CD4-positive, alpha-beta T cell treated with Interleukin-21 for 1 hour (primary cell): ENCODE measurements at regions not wholly inside any gene's neighbourhood (a gene's known extent, or its start where the extent isn't known, plus 50 kb on each side); places are given as distances from the start of the nearest gene placed in this dataset.
A peak's percentile ranks its signal among the peaks of the same experiment; 100 is the strongest.

Source experiments
- DNase-seq: peaks from one replicate; pipeline ENCODE4 v3.0.0-alpha.2; 2020

DNA sequence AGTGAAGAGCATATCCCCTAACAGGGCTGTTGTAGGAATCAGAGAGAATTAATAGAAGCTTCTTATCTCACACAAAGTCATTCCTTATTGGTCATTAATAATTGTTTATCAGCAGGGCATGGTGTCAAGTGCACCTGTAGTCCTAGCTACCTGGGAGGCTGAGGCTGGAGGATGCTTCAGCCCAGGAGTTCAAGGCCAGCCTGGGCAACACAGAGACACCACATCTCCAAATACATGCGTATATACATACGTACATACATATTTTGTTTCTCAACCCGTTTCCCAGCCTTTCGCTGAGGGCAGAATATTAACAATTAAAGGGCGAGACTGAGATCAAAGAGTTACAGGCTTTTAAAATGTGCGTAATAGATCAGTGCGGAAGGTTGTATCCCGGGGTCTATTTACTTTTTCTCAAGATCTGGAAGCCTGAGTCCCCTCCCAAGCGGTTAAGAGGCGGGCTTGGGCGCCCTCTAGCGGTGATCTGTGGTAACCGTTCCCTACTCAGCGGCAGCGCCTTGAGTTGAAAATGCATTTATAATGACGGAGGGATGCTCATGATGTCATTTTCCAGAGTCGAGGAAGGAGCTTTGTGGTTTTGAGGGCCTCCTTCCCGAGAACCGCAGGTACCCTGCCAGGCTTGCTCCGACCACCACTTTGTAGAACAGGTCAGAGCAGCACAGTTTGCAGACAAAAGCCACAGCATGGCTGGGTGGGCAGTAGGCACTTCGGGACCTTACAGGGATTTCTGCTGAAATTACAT lies 169.6 kb upstream of the GPR12 start:
- peak; percentile 56 for DNase-seq

DNA sequence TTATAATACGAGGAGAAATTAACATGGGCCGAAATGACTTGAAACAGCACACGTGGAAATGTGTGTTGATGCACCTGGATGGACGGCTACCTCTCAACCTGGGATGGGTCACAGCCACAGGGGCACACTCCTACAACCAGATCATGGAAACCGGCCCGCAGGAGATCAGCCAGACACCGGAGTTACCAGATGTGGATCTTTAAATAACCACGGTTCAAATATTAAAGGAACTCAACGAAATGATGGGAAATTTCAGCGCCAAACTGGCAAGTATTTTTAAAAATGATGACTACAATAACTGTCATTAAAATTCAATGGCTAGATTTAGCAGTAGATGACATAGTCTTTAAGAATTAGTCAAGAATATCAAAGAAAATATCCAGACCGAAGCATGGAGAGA lies 166.9 kb upstream of the GPR12 start:
- DNase-seq: no peak

DNA sequence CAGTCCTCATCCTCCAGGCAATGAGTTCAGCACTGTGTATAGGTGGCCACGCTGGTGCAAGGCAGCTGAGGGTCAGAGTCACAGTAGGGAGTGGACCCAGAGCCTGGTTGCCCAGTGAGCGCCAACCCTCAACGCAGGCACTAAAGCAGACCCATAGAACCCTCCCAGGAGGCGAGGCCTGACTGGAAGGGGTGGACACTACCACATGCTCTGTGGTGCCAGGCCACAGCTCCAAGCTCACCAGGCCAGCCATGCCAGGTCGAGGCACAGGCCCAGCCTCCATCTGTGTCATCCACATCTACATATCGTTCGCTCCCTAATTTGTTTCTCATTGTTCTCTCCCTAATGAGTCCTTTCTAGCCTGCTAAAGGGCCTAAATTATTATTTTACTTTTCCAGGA lies 165.8 kb upstream of the GPR12 start:
- no peak for DNase-seq

DNA sequence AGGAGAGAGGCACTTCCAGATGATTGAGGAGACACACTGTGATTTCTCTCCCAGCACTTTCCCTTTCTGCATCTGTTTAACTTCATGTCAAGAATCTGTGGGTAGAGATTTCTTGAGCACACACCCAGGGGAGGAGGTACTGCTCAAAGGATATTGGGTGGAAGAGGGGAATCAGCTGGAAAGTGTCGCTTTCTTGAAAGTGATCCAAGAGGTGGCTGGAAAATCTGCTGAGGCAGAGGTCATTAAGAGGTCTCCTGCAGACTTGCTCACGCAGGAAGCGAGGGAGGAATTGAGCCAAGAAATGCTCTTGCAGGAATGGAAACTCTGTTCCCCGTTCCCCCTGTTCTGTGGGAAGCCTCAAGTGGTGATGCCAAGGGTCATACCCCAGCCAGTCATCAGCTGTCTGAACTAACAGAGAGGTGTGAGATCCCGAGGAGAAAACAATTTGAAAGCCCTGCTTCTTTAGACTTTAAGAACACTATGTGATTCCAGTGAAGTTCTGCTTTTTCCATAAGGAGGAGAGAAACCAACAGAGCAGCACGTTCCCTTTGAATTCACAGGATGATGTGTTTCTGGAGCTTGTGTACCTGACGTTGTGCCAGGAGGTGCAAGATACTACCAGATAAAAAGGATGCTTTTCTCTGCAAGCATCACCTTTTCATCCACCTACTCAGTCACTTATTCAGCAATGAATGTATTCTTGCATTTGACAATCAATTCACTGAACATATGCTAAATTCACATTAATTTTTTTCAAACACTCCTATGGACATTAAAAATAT lies 163.4 kb upstream of the GPR12 start:
- DNase-seq: no peak

DNA sequence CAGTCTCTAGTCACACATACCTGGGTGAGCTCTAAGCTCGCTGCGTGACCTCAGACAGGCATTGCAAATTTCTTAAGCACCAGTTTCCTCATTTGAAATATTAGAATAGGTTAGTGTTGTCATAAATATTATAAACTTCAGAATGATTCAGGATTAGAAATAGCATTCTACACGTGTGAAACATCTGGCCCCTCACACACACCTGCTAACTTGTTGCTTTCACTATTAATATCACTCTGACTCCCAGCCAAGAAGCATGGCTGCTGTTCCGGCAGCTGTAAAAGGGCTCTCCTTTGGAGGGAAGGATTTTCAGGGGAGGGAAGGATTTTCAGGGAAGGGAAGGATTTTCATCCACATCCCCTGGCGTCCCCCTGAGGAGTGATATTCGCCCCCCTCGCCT lies 161.3 kb upstream of the GPR12 start:
- DNase-seq: no peak

DNA sequence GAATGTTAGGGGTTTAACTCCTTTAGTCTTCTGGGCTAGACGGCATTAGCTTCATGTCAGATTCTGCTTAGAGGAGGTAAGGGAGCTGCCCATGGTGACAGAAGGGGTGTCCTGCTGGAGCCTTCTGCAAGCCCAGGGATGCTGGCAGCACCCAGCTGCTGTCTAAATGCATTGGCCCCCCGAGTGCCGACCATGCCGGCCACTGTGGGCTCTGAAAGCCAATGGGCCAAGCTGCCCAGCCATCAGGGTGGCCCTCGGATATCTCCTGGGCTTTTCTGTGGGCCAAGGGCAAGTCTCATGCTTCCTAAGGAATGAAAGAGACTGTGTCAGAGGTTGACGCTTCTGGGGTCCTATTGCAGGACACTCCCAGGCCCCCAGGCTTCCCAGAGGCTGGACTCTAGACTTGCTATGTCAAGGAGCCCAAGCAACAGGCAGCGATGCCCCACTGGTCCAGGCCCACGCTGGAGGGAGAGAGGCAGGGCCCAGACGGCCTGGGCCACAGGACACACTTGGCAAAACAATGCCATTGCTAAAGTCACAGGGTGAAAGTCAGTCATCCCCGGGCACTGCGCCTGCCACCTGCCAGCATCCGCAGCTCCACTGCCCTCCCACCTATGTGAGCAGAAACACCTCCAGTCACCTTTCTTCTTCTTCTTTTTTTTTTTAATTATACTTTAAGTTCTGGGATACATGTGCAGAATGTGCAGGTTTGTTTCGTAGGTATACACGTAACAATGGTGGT lies 160.2 kb upstream of the GPR12 start:
- no peak for DNase-seq

DNA sequence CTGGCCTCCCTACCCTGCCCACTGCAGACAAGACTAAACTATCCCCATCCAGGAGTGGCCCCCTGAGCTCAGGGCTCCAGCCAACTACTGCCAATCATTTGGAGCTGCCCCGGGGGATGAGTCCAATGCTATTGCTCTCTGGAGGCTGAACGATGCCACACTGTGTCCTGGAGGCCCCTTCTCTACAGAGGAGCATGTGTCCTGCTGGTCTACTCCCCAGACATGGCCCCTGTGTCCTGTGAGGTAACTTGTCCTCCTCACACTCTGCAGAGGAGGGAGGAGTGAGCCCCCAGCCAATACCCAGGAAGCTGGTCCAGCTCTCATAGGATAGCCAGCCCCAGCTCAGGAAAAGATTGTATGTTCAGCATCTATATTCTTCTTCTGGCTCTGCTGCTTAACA lies 159.1 kb upstream of the GPR12 start:
- no peak for DNase-seq

DNA sequence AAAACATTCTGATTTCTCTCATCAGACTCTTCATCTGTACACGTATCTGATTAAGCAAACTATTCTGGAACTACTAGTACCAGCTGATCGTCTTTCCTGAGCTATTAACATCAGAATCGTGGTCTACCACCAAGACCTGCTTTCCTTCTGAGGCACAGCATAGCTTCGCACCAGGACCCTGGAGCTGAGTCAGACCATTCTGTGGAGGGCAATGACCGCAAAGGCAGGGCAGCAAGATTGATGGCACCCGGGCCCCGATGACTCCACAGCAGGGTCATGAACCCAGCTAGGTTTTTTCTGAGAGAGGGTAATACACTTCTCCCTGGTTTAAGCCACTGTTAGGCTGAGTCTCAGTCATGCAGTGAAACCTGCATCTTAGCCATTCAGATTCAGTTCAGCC lies 158.7 kb upstream of the GPR12 start:
- DNase-seq: no peak

DNA sequence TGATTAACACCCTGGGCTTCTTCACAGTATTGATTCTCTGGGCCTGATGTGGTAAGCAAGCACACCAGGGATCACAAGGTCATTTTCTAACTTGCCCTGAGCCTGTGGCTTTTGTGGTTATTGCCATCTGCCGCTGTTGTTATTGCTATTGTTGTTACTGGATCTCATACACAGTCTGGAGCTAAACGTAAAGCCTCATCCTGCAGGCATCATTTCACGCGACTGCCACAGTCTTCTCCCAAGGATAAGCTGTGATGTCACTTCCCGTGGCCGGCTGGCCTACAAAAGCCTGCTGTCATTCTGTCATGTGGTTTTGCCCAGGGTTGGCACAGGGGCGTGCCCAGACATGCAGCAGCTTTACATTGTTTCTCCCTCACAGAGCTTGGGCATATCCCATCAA lies 154.0 kb upstream of the GPR12 start:
- DNase-seq: peak; percentile 1

DNA sequence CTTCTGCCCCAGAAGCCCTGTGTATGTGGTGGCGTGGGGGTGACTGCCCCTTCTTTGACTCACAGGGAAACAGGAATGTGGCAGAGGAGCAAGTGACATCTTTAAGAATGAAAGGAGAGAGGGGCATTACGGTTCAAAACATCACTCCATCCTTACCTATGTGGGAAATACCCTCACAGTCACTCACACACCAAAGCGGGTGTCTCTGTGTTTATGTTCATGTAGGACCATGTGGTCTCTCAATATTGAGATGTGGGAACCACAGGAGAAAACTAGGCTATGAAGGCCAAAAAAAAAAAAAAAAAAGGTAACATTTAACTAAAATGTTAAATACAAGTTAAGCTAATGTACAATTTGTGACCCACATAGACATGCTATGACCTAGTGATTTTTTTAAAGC lies 153.6 kb upstream of the GPR12 start:
- DNase-seq: no peak

DNA sequence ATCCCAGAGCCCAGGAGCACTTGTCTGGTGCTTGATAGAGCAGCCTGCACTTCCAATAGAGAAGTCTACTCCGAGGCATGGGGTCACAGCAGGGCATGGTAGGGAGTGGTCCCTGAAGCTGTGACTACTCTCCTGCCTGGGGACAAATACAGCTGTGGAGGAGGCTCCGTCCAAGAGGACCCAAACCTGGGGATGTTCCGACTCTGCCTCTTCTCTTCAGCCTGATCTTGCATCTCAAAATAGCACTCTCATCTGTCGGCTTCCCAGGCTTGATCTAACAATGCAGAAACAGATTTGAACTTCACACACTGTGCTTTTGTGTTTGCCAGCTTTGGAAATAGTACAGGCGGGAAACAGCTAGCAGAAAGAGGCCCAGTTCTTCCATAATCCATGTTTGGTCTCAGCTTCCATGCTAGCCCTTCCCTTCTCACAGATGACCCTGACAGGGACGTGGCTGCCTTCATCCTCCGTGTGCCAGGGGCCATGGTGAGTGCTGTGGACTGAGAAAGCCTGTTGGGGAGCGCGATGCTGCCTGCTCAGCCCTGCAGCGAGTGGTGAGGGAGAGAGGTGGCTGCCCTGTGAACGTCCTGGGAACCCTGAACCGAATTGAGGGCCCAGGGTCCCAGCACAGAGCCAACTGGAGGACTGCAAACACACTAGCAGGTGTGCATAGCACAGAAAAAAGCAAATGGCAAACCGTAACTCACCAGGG lies 150.3 kb upstream of the GPR12 start:
- DNase-seq: no peak

DNA sequence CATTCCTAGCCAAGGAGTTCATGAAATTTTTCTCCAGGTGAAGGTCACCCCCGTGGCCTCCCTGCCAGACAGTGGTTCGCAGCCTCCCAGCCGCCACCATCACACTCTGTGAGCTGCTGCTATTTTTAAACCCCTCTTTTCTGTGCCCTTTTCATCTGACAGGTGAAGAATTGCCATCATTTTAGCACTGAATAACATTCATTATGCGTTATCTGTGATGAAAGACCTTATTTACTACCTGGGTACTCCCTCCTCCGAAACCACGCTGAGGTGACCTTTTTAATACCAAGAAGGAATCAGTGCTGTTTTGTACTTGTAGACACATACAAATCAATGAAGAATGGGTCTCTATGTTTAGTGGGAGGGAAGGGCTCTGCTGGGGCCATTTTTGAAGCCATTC lies 148.9 kb upstream of the GPR12 start:
- no peak for DNase-seq

DNA sequence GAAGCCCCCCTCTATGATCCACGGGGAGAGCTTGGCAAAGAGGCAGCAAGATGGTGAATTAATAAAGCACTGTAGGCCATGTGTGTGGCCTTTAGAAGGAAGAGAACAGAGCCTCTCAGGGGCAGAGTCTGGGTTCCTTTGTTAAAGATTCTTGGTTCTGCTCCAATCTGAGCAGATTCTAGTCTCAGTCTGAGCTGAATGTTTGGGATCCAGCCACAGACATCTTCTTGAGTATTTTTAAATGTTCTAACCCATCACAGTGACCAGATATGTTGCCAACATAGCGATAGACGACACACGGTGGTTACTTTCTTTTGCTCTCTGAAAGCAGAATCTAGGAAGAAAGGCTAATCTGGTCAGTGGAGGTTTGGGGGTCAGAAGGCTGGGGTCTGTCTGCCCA lies 147.5 kb upstream of the GPR12 start:
- DNase-seq: no peak

DNA sequence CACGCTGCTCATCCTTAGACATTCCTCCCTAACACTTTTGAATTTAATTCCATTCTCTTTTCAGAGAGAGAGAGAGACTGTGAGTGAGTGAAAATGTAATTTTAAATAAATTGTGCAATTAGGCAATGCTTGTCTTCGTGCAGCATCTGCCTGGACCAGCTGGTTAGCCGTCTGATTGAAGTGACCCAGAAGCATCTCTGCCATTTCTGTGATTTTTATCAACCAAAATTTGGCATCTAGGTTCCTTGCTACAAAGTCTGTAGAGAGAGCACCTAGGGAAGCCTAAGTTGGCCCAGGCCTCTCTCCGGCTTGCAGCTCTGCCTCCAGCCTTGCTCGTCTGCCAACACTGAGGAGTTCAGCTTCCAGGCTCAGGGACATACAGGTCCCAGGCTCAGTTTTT lies 138.6 kb upstream of the GPR12 start:
- DNase-seq: no peak

DNA sequence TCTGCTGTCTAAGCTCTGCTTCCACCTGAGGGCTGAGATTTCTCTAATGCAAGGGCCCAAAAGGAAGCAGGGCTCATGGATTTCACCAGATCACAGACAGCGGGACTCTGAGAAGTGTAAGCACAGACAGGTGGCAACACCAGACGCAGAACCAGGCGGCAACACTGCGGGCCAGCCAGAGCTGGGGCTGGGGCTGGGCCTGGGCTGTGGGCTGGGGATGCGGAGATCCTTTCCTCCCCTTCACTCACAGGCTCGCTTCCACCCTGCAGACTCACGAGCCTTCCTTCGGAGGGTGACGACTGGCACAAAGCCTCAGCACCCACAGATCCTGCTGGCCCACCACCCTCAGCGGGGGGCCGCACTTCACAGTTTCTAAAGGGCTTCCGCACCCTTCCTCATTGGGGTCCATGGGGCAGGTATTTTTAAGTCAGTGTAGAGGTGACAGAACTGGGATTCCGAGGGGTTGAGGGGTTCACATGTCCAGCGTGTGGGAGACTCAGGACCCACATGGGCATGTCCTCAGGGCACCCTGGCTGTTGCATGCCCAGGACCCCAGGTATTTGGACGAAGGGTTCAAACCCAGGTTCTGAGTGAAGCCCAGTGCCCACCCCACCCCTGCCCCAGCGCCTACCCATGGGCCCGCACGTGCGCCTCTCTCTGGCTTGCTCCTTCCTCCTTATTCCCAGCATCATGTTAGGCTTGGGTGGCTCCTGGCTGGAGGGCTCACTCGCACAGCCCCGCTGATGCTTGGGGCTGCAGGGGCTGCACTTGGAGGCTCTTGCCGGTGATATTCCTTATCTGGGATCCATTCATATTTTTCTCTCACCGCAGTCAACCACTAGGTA lies 137.3 kb upstream of the GPR12 start:
- no peak for DNase-seq

DNA sequence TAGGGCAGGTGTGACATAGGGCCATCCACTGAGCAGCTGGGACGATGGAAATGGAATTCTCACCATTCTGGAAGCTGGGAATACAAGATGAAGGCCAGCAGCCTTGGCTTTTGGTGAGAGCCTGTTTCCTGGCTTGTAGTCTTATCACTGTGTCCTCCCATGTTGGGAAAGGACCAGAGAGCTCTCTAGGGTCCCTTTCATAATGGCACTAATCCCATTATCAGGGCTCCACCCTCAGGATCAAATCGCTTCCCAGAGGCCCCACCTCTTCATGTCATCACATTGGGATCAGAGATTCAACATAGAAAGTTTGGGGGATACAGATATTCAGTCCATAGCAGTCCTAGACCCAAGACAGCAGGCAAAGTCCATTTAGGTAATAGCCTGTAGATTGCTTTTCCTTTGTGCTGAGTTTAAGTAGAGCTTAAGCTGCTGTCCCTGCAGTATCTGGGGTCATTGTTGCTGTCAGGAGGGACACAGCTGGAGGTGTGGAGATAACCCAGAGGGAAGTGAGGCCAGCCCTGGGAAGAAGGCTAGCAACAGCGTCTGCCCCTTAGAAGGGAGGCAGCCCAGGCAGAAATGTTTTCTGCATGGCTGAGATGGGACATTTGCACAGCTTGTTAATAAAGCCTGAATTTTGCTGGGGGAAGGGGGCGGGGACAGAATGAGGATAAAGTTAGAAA lies 136.5 kb upstream of the GPR12 start:
- no peak for DNase-seq

DNA sequence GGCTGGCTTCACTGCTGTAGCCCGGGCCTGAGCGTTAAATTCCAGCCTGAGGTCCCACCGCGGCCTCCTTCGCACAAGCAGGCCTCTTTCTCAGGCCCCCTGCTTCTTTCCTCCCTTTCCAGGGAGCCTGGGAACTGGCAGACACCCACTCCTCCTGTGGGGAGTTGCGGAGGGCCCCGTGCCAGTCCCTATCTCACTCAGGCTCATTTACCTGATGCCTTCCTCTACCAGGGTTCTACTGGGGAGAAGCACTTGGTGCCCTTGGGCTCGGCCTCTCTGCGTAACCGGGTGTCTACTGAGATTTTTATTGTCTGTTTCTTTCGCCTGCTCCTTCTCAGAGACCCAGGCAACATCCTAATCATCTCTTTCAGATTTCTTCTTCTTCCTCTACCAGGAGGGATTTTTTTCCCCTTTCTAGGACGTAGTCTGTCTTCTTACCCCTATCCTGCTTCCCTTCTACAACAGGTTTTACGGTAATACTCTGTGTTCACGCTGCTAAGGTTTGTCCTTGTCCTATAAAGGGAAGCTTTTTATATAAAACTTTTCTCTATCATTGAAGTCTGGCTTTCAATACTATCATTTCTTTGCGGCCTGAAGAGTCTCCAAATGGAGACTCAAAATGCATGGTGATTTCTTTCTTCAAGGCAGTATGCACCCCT lies 135.4 kb upstream of the GPR12 start:
- no peak for DNase-seq

DNA sequence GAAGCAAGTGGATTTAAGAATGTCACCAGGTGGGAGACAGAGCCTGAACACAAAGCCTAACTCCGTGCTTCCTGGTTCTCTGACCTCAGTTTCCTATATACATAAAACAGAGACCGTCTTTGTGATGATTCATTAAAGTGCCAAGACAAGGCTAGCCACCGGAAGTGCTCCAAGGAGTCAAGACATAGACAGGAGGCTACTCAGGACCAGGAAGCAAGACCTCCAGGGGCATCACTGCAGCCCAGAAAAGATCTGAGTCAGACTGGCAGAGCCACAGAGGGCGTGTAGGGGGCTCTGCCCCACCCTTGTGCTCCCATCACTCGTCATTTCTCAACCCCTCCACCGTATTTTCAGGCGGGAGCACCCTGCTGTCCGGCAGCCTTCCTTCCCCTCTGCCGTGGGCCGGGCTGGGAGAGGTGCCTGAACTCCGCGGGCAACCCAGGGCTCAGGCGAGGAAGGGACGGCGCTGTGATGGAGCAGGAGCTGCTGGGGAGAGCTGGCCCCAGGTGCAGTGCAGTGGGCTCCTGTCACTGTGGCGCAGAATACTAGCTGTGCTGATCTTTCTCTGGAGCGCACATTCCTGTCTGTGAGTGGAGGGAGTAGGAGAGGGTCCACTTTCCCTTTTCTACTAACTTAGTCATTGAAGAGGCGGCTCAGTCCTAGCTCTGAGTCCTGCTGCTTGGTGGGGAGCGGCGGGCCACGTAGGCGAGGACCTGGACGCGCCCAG lies 134.7 kb upstream of the GPR12 start:
- DNase-seq: no peak

DNA sequence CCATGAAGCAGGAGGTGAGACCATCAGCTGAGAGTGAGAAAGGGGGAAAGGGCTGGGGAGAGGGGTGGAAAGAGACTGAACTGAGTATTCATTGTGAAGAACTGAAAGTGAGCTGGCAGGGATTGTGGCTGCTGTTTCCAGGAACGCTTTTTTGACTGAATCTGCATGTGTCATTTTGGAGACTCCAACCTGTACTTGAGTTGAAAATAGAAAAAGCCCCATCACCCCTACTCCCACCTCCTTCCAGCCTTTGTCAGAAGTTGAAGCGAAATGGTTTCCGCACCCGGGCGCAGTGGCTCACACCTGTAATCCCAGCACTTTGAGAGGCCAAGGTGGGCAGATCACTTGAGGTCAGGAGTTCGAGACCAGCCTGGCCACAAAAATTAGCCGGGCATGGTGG lies 128.0 kb upstream of the GPR12 start:
- DNase-seq: no peak

DNA sequence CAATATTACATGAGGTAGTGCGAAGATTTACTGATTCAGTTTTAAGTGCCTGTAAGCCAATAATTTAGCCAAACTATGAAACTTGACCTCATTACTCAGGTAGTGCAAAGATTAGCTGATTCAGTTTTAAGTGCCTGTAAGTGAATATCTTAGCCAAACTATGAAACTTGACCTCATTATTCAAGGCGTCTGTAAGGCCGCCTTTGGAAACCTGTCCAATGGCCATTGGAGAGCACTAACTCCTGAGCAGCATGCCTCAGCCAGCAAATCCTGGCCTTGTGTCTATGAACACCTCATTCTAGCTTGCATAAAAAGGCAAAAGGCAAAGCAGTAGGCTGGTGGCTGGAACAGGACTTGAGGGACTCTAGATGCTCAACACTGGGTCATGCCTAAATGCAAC lies 127.0 kb upstream of the GPR12 start:
- no peak for DNase-seq
